ENCODE measurements at regions not wholly inside any gene's neighbourhood (a gene's known extent, or its start where the extent isn't known, plus 50 kb on each side); places are given as distances from the start of the nearest gene placed in this dataset.

DNA sequence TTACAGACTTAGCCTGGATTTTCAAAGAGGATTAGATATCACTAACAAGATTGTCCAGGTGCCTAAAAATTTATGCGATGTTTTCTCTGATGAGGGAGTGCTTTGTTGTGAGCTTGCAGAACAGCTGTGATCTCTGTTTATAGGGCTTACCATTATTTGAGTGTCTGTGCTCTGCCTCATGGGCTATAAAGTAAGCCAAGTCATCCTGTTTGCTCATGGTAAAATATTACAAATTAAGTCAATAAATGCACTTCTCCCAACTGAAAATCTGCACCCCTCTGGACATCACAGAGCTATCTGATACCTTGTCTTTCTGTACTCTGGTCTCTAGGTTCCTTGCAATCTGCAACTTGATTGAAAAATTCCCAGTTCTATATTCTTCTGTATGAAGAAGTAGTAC is 293.4 kb upstream of the ACTBL2 start:
- Histone ChIP-seq H3K36me3 (ENCODE audit: control insufficient read depth, low read depth, low read length) (no peaks in the 10 kb centered on the region), H3K4me1 (ENCODE audit: control insufficient read depth, low read depth, low read length) (no peaks in the 10 kb centered on the region), H3K9me3 (ENCODE audit: control insufficient read depth, low read depth, low read length) (no peaks in the 10 kb centered on the region), H3K9ac (ENCODE audit: low read length) (no peak overlapping the region), H3K4me3 (ENCODE audit: low read length) (no peak overlapping the region), H3K27ac (ENCODE audit: low read length) (no peak overlapping the region), H3K27me3 (ENCODE audit: control insufficient read depth, insufficient read depth, low read length) (no peaks in the 10 kb centered on the region)

DNA sequence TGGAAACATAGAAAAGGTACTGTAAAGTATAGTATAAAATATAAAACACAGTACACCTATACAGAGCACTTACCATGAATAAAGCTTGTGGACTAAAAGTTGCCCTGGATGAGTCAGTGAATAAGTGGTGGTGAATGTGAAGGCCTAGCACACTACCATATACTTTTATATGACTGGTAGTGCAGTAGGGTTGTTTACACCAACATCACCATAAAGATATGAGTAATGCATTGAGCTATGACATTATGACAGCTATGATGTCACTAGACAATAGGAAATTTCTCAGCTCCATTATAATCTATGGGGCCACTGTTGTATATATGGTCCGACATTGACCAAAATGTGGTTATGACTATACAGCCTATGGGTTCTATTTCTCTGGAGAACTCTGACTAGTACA is 291.8 kb upstream of the ACTBL2 start:
- H3K4me3 ChIP-seq (ENCODE audit: low read length), result no peak overlapping the region
- no peaks in the 10 kb centered on the region for H3K4me1 ChIP-seq (ENCODE audit: control insufficient read depth, low read depth, low read length)
- H3K36me3 ChIP-seq (ENCODE audit: control insufficient read depth, low read depth, low read length), result no peaks in the 10 kb centered on the region
- H3K27me3 ChIP-seq (ENCODE audit: control insufficient read depth, insufficient read depth, low read length), result no peaks in the 10 kb centered on the region
- H3K9me3 ChIP-seq (ENCODE audit: control insufficient read depth, low read depth, low read length), result no peaks in the 10 kb centered on the region
- H3K27ac ChIP-seq (ENCODE audit: low read length), result no peak overlapping the region
- no peak overlapping the region for H3K9ac ChIP-seq (ENCODE audit: low read length)

DNA sequence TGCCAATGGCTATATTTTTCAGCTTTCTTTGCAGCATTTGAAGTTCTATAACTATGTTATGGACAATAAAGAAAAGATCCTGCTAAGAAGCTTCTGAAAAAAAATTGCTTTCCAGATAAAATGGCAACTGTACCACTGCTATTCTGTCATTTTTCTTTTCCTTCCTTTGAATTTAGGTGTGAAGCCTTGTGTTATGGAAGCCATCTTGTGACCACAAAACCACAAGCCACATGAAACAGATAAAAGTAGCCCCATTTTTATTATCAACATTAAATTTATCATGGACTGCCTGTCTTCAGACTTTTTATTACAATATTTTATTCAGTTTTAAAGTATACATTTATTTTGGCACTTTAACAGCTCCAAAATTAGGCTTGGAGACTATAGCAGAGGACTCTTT is 289.9 kb upstream of the ACTBL2 start:
- H3K27me3 ChIP-seq (ENCODE audit: control insufficient read depth, insufficient read depth, low read length), result no peaks in the 10 kb centered on the region
- H3K27ac ChIP-seq (ENCODE audit: low read length), result no peak overlapping the region
- H3K9ac ChIP-seq (ENCODE audit: low read length), result no peak overlapping the region
- H3K4me3 ChIP-seq (ENCODE audit: low read length), result no peak overlapping the region
- H3K4me1 ChIP-seq (ENCODE audit: control insufficient read depth, low read depth, low read length), result no peaks in the 10 kb centered on the region
- H3K36me3 ChIP-seq (ENCODE audit: control insufficient read depth, low read depth, low read length), result no peaks in the 10 kb centered on the region
- no peaks in the 10 kb centered on the region for H3K9me3 ChIP-seq (ENCODE audit: control insufficient read depth, low read depth, low read length)

- Histone ChIP-seq H3K9me3 (ENCODE audit: control insufficient read depth, low read depth, low read length) (no peaks in the 10 kb centered on the region), H3K4me3 (ENCODE audit: low read length) (no peak overlapping the region), H3K9ac (ENCODE audit: low read length) (no peak overlapping the region), H3K27ac (ENCODE audit: low read length) (no peak overlapping the region), H3K4me1 (ENCODE audit: control insufficient read depth, low read depth, low read length) (no peaks in the 10 kb centered on the region), H3K36me3 (ENCODE audit: control insufficient read depth, low read depth, low read length) (no peaks in the 10 kb centered on the region), H3K27me3 (ENCODE audit: control insufficient read depth, insufficient read depth, low read length) (no peaks in the 10 kb centered on the region)
These were observed 287.4 kb upstream of the ACTBL2 start for GRCh38 chr5:57770039-57770438.

GRCh38 chr5:57768745-57769144 is 286.1 kb upstream of the ACTBL2 start:
- Histone ChIP-seq H3K4me3 (ENCODE audit: low read length) (no peak overlapping the region), H3K9ac (ENCODE audit: low read length) (no peak overlapping the region), H3K36me3 (ENCODE audit: control insufficient read depth, low read depth, low read length) (no peaks in the 10 kb centered on the region), H3K27me3 (ENCODE audit: control insufficient read depth, insufficient read depth, low read length) (no peaks in the 10 kb centered on the region), H3K9me3 (ENCODE audit: control insufficient read depth, low read depth, low read length) (no peaks in the 10 kb centered on the region), H3K4me1 (ENCODE audit: control insufficient read depth, low read depth, low read length) (no peaks in the 10 kb centered on the region), H3K27ac (ENCODE audit: low read length) (no peak overlapping the region)

- Histone ChIP-seq H3K4me3 (ENCODE audit: low read length) (no peak overlapping the region), H3K9me3 (ENCODE audit: control insufficient read depth, low read depth, low read length) (no peaks in the 10 kb centered on the region), H3K27me3 (ENCODE audit: control insufficient read depth, insufficient read depth, low read length) (no peaks in the 10 kb centered on the region), H3K9ac (ENCODE audit: low read length) (no peak overlapping the region), H3K27ac (ENCODE audit: low read length) (no peak overlapping the region), H3K4me1 (ENCODE audit: control insufficient read depth, low read depth, low read length) (no peaks in the 10 kb centered on the region), H3K36me3 (ENCODE audit: control insufficient read depth, low read depth, low read length) (no peaks in the 10 kb centered on the region)
These were observed 282.0 kb upstream of the ACTBL2 start for GRCh38 chr5:57764479-57765089.

GRCh38 chr5:57761513-57761912 is 278.9 kb upstream of the ACTBL2 start:
- H3K9ac ChIP-seq (ENCODE audit: low read length), result no peak overlapping the region
- H3K36me3 ChIP-seq (ENCODE audit: control insufficient read depth, low read depth, low read length), result no peaks in the 10 kb centered on the region
- H3K4me1 ChIP-seq (ENCODE audit: control insufficient read depth, low read depth, low read length), result no peaks in the 10 kb centered on the region
- H3K9me3 ChIP-seq (ENCODE audit: control insufficient read depth, low read depth, low read length), result no peaks in the 10 kb centered on the region
- H3K27me3 ChIP-seq (ENCODE audit: control insufficient read depth, insufficient read depth, low read length), result no peaks in the 10 kb centered on the region
- H3K27ac ChIP-seq (ENCODE audit: low read length), result no peak overlapping the region
- H3K4me3 ChIP-seq (ENCODE audit: low read length), result no peak overlapping the region

DNA sequence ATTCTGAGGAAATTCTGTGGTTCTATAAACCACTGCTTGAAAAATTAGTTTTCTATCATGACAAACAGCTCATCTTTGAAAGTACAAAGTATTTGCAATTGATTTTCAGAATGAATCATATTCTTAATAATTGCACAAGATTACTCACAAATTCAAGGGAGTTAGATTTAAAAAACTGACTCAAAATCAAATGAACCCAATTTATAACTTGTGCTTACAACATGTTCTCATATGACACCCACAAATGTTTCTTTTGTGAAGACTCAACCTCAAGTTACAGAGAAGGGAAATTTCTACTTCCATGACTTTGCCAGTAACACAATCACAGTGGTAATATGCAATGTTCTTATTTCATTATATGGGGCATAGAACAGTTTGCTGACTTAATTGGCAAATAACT is 272.0 kb upstream of the ACTBL2 start:
- H3K4me3 ChIP-seq (ENCODE audit: low read length), result no peak overlapping the region
- no peak overlapping the region for H3K9ac ChIP-seq (ENCODE audit: low read length)
- no peaks in the 10 kb centered on the region for H3K4me1 ChIP-seq (ENCODE audit: control insufficient read depth, low read depth, low read length)
- no peaks in the 10 kb centered on the region for H3K36me3 ChIP-seq (ENCODE audit: control insufficient read depth, low read depth, low read length)
- no peaks in the 10 kb centered on the region for H3K27me3 ChIP-seq (ENCODE audit: control insufficient read depth, insufficient read depth, low read length)
- no peaks in the 10 kb centered on the region for H3K9me3 ChIP-seq (ENCODE audit: control insufficient read depth, low read depth, low read length)
- H3K27ac ChIP-seq (ENCODE audit: low read length), result no peak overlapping the region

GRCh38 chr5:57753446-57753845 is 270.8 kb upstream of the ACTBL2 start:
- no peaks in the 10 kb centered on the region for H3K27me3 ChIP-seq (ENCODE audit: control insufficient read depth, insufficient read depth, low read length)
- no peaks in the 10 kb centered on the region for H3K36me3 ChIP-seq (ENCODE audit: control insufficient read depth, low read depth, low read length)
- no peaks in the 10 kb centered on the region for H3K4me1 ChIP-seq (ENCODE audit: control insufficient read depth, low read depth, low read length)
- H3K27ac ChIP-seq (ENCODE audit: low read length), result no peak overlapping the region
- H3K4me3 ChIP-seq (ENCODE audit: low read length), result no peak overlapping the region
- H3K9ac ChIP-seq (ENCODE audit: low read length), result no peak overlapping the region
- H3K9me3 ChIP-seq (ENCODE audit: control insufficient read depth, low read depth, low read length), result no peaks in the 10 kb centered on the region

- Histone ChIP-seq H3K4me3 (ENCODE audit: low read length) (no peak overlapping the region), H3K9me3 (ENCODE audit: control insufficient read depth, low read depth, low read length) (no peaks in the 10 kb centered on the region), H3K4me1 (ENCODE audit: control insufficient read depth, low read depth, low read length) (no peaks in the 10 kb centered on the region), H3K36me3 (ENCODE audit: control insufficient read depth, low read depth, low read length) (no peaks in the 10 kb centered on the region), H3K27me3 (ENCODE audit: control insufficient read depth, insufficient read depth, low read length) (no peaks in the 10 kb centered on the region), H3K9ac (ENCODE audit: low read length) (no peak overlapping the region), H3K27ac (ENCODE audit: low read length) (no peak overlapping the region)
These were observed 269.1 kb upstream of the ACTBL2 start for GRCh38 chr5:57751710-57752109.

- no peaks in the 10 kb centered on the region for H3K27me3 ChIP-seq (ENCODE audit: control insufficient read depth, insufficient read depth, low read length)
- H3K4me3 ChIP-seq (ENCODE audit: low read length), result no peak overlapping the region
- no peak overlapping the region for H3K9ac ChIP-seq (ENCODE audit: low read length)
- H3K9me3 ChIP-seq (ENCODE audit: control insufficient read depth, low read depth, low read length), result no peaks in the 10 kb centered on the region
- no peaks in the 10 kb centered on the region for H3K4me1 ChIP-seq (ENCODE audit: control insufficient read depth, low read depth, low read length)
- no peak overlapping the region for H3K27ac ChIP-seq (ENCODE audit: low read length)
- H3K36me3 ChIP-seq (ENCODE audit: control insufficient read depth, low read depth, low read length), result no peaks in the 10 kb centered on the region
These were observed 268.3 kb upstream of the ACTBL2 start for GRCh38 chr5:57750891-57751290.

DNA sequence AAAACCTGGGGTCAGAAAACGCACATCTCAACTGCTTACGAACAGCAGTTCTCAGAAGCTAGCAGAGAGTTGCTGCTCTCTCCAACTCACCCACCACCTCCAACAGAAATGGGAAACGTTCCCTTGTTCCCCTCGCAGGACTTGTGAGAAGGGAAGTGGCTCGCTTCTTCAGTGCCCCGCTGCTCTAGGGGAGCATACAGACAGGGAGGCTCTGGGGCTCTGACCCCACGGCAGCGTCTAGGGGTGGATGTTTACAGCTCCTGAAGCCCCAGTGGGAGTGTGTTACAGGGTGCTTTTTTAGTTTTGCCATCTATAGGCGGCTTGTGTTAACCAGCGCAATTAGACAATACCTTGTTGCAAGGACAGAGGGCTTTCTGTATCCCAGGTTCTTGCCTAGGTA is 267.7 kb upstream of the ACTBL2 start:
- Histone ChIP-seq H3K4me1 (ENCODE audit: control insufficient read depth, low read depth, low read length) (no peaks in the 10 kb centered on the region), H3K9me3 (ENCODE audit: control insufficient read depth, low read depth, low read length) (no peaks in the 10 kb centered on the region), H3K9ac (ENCODE audit: low read length) (no peak overlapping the region), H3K4me3 (ENCODE audit: low read length) (no peak overlapping the region), H3K36me3 (ENCODE audit: control insufficient read depth, low read depth, low read length) (no peaks in the 10 kb centered on the region), H3K27ac (ENCODE audit: low read length) (no peak overlapping the region), H3K27me3 (ENCODE audit: control insufficient read depth, insufficient read depth, low read length) (no peaks in the 10 kb centered on the region)
